Hematopoietic multipotent progenitor cell treated with erythropoietin and hydrocortisone succinate and interleukin-3 and kit ligand, for 15 days (in vitro differentiated cells): ENCODE measurements at regions not wholly inside any gene's neighbourhood (a gene's known extent, or its start where the extent isn't known, plus 50 kb on each side); places are given as distances from the start of the nearest gene placed in this dataset.

Source experiments
- DNase-seq: peaks from one replicate; pipeline ENCODE4 v3.0.0-alpha.2; 2015; ENCODE audit warnings: low spot score

DNA sequence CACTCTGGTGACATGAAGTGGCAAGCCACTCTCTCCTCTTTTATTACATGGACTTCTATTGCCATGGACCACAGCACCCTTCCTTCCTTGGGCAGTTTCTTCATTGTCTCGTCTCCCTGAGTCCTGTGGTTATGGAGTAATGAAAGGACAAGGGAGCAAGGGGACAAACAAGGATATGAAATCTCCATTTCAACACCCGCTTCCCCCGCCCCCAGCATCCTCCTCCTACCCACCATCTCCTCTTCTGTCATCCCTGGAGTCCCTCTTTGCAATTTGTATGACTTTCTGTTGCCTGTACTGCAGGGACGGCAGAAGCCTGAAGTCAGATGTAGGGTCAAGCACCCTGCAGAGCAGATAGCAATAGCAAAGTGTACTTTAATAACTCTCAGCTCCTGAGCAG, 300.7 kb upstream of the CLINT1 start:
- DNase-seq = no peak

DNA sequence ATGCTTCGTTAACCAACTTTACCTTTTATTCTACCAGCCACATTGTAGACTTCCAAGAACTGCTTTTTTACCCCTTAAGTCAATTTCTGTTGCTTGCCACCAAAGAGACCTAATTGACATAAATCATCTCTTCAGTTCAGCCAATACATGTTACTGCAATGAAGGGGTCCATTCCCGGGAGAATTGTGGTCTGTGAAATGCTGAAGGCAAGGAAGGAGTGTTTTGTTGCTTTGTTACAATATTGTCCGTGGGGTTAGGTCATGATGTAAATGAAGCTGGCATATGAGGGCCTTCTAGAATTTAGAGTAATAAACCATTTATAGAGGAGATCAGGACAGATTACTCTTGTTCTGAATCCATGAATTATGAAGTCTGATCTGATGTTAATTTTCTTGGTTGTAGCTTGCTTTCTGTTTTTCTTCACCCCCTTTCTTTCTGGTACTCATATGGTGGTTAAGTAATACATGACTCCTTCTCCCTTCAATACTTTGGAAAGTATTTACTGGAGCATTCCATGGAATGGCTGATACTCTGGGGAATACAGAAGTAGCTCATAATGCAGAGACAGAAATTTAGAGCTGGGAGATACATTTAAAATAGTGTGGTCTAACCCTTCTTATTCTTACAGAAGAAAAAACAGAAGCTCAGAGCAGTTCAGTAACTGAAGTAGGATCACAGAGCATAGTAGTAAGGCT, 297.0 kb upstream of the CLINT1 start:
- DNase-seq = no peak

DNA sequence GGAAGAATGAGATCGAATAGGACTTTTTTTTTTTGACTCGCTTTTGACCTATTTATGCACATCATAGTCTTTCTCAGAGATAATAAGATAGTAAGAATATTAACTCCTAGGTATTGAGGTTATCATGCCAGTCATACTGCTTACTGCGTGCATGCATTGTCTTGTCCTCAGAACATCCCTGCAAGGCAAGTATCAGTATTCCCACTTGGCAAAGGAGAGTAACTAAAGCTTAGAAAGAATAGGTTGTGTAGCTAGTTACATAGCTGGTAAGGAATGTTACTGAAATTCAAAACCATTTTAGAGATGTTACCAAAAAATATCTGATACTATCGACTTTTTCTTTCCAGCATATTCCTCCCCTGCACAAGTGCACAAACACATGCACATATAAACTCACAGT, 296.1 kb upstream of the CLINT1 start:
- DNase-seq = no peak

DNA sequence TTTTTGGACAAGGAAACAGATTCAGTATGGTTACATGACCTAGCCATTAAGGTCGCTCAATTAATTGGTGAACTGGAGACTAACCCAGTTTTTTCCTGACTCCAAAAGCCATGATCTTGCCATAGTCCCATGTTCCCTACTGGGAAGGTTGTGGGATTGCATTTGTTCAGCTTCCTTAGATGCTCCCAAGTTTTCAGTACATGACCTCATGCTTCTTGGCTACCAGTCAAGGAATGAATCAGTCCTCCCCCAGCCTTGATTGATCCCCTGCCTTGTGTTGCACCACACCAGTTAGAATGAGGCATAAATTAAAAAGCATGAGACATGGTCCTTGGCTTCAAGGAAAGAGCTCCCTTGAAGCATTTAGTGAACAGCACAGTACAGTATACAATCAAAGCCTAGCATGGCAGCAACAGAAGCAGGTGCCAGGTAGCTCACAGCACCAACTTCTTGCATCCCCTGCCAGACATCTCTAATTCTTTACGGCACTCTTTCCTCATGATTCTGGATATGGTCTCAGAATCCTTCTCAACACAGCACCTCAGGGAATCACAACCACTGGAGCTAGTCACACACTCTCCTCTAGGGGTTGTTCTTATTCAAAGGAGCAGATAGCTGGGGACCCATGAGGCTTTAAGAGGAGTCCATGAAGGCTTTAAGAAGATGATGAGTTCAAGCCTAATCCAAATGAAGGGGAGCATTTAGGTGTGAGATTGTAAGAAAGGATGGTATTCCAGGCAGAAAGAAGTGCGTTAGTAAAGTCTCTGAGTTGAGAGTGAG, 295.5 kb upstream of the CLINT1 start:
- DNase-seq = no peak

DNA sequence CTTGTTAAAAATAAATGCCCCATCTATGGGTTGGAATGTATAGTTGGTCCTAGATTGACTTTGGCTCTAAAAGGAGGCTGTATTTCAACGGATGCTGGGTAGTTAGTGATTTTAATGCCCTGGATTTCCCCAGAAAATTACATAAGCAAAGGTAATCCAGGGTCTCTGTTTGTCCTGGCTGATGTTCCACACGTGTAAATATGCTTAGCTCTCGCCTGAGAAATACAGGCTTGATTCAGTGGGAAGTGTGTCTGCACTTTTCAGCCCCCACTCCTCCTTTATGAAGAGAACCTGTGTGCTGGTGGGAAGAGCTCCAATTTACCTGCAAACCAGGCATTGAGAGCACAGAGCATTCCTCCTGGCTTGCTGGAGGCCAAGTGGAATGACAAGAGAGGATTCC, 294.6 kb upstream of the CLINT1 start:
- no peak for DNase-seq

DNA sequence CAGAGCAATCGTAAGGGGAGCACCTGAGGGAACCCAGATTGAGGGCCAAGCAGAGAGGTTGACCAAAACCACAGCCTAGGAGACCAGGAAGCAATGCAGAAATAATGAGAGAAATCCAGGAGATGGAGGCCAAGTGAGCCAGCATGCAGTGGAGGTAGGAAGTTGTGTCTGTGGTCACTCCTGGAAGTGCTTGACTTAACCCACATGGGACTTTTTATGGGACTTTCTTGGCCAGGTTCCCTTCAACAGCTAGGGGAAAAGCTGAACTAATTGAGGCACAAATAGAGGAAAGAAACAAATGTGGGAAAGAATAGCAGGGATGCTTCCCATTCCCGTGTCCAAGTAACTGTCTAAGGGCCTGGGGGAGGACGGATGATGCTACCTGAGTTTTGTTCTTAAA, 293.2 kb upstream of the CLINT1 start:
- no peak for DNase-seq

DNA sequence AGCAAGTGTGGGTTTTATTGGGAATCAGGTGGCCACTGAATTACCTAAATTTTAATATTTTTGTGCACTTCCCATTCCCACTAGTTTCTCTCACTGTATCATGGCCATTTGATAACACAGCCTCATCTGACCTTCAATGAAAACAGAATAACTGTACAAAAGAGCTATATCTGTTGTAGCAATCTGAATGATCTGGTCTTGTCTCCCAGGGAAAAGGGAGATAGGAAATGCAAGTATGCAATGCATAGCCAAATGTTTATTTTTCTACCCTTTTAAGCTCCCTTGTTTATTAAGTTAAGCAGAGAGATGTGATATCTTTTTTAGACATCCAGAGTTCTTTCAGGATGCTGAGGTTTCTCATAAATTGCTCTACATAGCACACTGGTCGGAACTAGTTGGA, 288.3 kb upstream of the CLINT1 start:
- DNase-seq = no peak

DNA sequence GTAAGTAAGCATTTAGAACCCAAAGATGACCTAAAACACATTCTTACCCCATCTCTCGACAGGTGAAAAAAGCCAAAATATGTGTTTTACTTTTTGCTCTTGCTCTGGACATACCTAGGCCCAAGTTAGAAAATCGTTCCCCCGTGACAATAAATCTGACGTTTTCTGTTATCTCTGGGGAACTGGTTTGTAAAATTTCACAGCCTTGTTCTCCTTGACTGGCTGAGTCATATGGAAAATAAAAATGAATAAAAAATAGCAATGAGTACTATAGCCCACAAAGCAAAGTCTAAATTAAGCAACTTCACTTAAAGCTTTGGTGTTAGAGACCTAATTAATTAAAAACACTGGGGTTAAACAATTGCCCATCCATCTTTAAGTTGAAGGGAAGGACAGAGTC, 286.9 kb upstream of the CLINT1 start:
- DNase-seq = no peak

DNA sequence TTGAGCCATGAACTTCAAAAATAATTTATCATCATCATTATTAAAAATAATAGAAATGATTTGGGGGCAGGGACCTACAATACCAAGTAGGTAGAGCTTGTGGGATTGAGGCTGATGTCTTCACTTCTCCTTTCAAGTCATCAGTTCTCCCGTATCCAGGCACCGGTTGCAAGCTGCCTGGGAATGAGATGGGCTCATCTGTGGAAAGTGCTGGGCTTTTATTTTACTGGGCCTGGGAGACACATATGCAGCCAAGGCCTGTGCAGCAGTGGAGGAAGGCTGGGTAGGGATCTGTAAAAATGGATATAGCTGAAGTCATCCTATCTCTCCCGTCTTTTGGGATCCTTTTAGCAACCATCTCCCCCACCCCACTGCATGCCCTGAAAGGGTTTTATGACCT, 284.1 kb upstream of the CLINT1 start:
- no peak for DNase-seq

DNA sequence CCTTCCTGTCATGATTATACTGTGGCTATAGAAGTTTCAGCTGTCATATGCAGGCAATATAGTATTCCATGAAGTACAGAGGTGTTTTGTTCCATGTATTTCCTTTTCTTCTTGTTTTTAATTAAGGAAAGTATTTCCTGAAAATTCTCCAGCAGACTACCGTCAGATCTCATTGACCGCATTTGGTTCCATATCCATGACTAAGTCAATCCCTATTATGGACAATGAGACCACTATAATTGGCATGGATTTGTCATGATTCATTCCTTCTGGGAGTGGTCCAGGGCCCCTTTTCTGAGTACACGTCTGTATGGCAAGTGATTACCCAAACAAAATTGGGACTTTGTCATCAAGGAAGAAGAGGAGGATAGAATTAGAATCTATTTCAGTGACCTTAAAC, 283.2 kb upstream of the CLINT1 start:
- no peak for DNase-seq

DNA sequence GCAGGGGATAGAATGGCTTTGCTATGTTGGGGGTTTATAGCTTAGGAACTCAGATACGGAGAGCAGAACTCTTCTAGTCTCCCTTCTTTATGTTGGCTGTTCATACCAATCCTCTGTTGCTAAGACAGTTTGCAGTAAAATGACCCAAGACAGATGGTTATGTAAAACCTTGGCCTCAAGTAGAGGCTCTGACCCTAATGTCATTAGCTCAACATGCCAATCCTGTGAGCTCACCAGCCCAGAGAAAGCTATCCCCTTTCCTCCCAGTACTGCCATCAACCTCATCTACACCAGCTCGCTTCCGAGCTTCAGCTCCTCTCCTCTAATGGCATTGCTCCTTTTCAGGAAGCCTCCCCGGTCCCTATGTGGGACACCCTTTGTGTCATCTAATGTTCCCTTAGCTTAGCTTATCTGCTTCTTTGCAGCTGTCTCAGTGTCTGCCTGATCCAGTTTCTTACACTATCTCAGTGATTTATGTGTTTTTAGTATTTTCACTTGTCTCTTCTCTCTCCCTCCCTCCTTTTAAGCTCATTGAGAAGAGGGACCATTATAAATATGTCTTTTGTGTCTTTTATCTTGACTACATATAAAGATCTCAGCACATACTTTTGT, 281.3 kb upstream of the CLINT1 start:
- no peak for DNase-seq

DNA sequence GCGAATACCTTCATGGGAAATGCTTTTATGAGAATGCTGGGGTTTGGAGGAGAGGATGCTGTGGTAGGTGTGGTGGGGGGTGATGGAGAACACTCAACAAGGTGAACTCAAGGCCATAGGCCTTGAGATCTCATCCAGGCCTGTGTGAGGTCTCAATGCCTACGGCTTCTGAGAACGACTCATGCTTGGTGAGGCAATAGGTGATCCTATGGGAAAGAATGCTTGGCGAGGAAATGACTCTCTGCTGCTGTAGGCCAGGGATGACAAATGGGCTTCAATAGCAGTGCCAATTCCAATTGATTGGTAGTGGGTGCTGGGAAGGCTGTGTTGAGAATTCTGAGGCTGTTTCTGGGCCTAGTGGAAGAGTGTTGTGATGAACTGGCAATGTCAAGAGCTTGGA, 280.2 kb upstream of the CLINT1 start:
- DNase-seq = no peak

DNA sequence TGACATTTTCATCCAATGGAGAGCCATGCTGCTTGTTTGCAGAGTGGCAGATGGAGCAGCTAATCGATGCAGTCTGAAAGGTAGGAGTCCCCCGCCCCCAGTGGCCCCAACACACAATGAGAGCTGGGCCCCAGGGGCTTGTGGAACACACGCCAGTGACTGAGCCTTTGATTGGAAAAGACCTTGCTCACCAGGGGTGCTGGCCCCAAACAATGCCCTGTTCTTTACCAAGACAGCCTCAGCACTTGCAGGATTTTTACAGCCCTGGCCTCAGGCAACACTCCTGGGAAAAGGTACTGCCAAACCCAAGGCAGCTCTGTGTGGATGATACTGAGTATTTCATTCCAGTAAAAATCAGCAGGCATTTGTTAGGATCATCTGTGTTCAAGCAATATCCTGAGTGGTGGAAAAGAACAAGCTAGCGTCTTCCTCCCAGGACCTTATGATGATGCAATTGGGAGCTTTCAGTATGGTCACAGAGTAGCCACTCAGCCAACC, 276.8 kb upstream of the CLINT1 start:
- no peak for DNase-seq

DNA sequence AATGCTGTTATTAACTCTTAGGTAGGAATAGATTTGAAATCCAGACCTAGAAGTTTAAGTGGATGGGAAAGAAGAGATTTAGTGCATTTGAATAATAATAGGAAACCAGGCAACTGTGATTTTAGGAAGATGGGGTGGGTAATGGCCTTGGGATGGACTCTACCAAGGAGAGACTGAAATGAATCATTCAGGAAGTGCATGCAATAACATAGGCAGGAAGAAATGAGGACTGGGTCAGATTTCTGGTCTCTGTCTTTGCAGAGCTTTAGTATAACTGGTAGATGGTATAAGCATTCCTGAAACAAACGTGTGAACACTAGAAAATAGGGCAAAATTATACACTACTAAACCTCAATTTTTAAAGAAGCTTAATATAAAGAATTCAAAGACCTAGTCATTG, 274.4 kb upstream of the CLINT1 start:
- DNase-seq = no peak

DNA sequence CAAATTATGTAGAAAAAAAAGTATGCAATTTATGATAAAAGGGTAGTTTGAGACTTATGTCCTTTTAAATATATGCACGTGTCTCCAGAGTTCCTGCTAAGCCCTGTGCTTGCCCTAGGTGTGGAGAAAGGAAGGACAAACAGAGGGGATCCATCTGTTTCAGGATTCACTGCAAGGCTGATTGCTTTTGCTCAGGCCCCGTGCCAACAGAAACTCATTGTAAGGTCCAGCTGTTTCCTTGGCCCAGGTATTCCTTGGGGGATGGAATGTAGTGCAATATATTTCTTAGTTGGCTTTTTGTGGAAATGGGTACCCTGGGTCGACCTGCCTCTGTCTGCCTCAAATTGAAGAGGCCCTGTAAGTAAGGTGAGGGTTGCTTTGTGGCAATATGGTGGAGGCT, 268.6 kb upstream of the CLINT1 start:
- no peak for DNase-seq

DNA sequence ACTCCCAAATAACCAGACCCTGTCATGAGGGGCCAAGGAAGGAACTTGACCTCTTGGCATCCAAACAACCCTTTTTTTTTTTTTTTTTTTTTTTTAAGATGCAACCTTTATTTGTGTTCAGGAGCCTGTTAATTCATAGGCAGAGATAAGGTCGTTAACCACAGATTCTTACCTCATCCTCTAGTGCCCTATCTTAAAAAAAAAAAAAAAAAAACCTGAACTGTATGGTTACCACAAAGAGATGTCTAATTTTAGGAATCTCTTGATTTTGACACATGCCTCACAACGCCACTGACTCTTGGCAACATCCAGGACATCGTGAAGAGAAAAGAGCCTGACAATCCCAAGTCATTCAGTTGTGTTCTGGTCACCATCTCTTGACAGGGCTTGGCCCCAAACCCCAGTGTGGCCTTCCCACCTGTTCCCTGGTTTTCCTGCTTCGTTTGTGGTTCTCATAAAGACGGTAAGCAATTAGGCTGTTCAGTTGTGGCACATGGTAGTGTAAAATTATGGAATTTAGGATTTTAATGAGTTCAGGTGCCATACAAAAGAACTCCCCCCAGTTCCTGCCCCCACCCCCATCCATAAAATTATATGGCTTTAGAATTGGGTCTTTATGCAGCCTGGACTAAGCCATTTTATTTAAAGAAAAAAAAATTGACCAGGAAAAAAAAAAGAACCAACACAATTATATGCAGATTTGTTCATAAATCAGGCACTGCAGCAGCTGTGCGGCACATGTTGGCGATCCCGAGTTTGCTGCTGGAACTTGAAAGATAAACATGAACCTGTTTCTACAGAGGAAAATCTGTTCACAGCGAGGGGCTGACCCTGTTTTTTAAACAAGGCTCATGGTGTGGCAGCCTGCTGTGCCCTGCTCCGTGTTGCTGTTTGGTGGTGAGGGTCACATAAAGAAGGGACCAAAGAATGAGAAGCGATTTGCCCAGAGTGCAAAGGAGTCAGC, 267.8 kb upstream of the CLINT1 start:
- no peak for DNase-seq

DNA sequence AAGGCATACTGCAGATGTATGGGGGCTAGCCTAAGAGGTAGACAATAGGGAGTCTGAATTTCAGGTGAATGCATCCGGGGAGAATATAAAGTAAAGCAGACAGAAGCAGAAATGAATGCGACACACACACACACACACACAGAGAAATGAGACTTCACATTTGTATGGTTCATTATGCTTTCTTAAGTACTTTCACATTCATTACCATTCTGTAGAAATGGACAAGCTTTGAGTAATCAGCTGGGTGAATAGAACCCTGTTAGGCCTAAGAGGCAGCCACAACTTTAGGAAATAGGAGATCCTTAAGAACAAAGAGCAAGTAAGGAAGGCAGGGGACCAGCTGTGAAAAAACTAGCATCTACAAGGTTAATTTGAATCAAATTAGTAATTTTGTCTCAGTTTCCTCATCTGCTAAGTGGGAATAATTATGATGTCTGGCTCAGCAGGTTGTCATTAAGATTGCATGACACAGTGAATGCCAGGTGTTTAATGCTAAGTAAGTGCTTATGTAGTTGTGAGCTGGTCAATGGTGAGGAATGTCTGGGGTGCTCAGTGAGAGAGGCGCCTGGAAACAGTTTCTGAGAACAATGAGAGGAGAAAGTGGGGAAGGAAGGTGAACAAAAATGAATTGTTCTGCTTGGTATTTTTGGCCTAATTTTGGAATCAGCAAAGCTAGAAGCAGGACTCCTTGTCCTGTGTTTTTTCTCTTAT, 265.8 kb upstream of the CLINT1 start:
- DNase-seq = no peak

DNA sequence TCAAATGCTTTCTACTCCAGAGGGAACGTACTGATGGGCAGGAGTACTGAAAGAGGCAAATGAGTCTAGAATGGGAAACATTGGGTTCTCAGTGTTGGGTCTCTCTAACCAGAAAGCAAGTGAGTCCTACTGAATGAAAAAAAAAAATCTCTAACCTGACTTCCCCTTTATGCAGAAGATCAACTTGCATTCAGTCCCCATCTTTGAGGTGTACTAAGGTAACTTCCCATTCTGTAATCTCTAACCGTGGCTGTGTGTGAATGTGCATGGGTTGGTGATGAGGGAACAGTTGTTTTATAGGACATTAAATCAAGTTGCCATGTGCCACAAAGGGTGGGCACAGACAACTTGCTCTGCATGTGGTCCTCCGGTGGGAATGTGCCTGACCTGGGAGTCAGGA, 264.6 kb upstream of the CLINT1 start:
- no peak for DNase-seq

DNA sequence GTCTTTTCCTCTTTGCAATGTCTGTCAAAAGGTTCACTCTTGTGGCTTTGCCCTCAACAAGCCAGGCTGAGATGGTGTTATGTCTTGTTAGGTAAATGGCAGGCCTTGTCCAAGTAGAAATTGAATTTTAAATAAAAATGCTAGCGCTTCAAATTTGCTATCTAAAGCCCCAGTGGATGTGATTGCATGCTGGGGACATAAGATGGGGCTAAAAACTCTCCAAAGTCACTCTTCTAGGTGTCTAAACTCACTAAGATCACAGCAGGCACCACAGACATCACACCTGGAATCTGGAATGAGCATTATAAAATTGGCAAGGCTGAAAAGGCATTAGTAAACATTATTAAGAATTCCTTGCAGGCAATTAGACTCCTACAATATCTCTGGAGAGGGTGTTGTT, 262.7 kb upstream of the CLINT1 start:
- no peak for DNase-seq

DNA sequence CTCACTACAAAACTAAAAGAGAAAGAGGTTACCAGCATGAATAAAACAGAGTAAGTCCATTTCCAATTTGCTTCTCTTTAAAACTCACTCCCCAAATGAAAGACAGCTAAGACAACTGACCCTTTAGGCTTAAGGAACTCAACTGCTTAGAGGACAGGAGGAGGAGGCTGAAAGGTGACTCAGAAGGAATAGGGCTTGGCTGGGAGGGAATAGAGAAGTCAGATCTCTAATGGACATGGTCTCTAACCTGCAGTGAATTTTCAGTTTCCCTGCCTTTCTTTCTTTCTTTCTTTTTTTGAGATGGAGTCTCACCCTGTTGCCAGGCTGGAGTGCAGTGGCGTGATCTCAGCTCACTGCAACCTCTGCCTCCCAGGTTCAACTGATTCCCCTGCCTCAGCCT, 261.8 kb upstream of the CLINT1 start:
- no peak for DNase-seq

DNA sequence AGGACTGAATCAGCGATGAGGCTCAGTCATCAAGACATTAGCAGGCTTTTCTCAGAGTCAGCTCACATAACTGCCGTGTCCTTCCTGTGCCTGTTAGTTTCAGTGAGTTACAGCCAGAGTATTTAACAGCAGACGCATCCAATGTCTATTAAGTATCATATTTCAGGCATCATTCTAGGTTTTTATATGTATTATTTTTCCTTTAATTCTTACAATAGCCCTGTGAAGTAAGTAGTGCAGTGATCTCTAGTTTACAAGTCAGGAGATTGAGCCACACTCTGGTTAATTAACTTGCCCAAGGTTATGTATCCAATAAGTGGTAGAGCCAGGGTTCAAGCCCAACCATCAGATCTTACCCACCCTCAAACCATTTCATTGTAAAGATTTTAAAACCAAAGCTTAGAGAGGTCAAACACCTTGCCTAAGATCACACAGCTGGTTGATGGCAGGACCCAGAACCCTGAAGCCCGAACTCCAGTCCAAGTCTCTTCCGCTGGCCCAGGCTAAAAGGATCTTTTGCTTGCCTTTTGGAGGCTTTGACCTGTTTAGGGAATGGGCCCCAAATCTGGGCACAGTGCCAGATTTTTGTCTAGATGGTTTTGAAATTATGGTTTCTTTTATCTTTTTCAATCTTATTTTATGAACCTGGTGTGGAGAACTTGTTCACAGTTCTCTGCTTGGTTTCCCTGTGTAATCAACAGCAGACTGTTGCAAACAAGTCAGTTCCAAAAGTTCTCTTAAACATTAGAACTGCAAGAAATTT, 261.2 kb upstream of the CLINT1 start:
- DNase-seq = no peak
